SK-N-MC (cell line): ENCODE measurements at regions not wholly inside any gene's neighbourhood (a gene's known extent, or its start where the extent isn't known, plus 50 kb on each side); places are given as distances from the start of the nearest gene placed in this dataset.

ENCODE experiments used
- EZH2 ChIP-seq: fragments of 200-600 bp; sonication (generic); IDR thresholded peaks from one replicate; pipeline ENCODE4 v1.6.1; 2017; ENCODE audit warnings: antibody characterized with exemption
- FOXP2 ChIP-seq: optimal IDR thresholded peaks from 2 replicates; pipeline ENCODE3; 2011; ENCODE audit warnings: mild to moderate bottlenecking, moderate library complexity; ENCODE audit not compliant: insufficient read depth; ENCODE audit errors: extremely low read length, control extremely low read depth
- POLR2AphosphoS5 ChIP-seq: IDR thresholded peaks from 2 replicates; pipeline ENCODE4 v1.6.1; 2012; ENCODE audit warnings: mild to moderate bottlenecking, low read depth, low read length, borderline replicate concordance

- no peak for TF ChIP-seq POLR2AphosphoS5
- TF ChIP-seq EZH2: no peak
- no peak for TF ChIP-seq FOXP2
Measured at GRCh38 chr16:25585526-25585925, 106.2 kb upstream of the HS3ST4 start.
